Central memory CD4-positive, alpha-beta T cell (primary cell): ENCODE measurements at regions not wholly inside any gene's neighbourhood (a gene's known extent, or its start where the extent isn't known, plus 50 kb on each side); places are given as distances from the start of the nearest gene placed in this dataset.

Source experiments
- DNase-seq: peaks from one replicate; pipeline ENCODE4 v3.0.0; 2022

- DNase-seq: no peak
Measured at GRCh38 chr16:85462714-85463611, 150.2 kb upstream of the GSE1 start.

- no peak for DNase-seq
Measured at GRCh38 chr16:85463672-85464382, 149.3 kb upstream of the GSE1 start.

- DNase-seq: no peak
Measured at GRCh38 chr16:85464383-85465305, 148.5 kb upstream of the GSE1 start.

GRCh38 chr16:85465328-85466303, 147.5 kb upstream of the GSE1 start:
- DNase-seq: no peak

GRCh38 chr16:85466304-85466700, 146.8 kb upstream of the GSE1 start:
- DNase-seq: no peak

GRCh38 chr16:85466989-85467388, 146.1 kb upstream of the GSE1 start:
- no peak for DNase-seq

GRCh38 chr16:85469929-85470590, 143.1 kb upstream of the GSE1 start:
- DNase-seq: no peak

- no peak for DNase-seq
Measured at GRCh38 chr16:85470873-85471272, 142.2 kb upstream of the GSE1 start.

GRCh38 chr16:85471469-85472431, 141.4 kb upstream of the GSE1 start:
- no peak for DNase-seq

- no peak for DNase-seq
Measured at GRCh38 chr16:85472514-85472913, 140.6 kb upstream of the GSE1 start.

- no peak for DNase-seq
Measured at GRCh38 chr16:85473323-85473722, 139.8 kb upstream of the GSE1 start.

GRCh38 chr16:85473909-85474620, 139.1 kb upstream of the GSE1 start:
- no peak for DNase-seq

- no peak for DNase-seq
Measured at GRCh38 chr16:85474621-85475217, 138.4 kb upstream of the GSE1 start.

- no peak for DNase-seq
Measured at GRCh38 chr16:85475233-85475632, 137.9 kb upstream of the GSE1 start.

GRCh38 chr16:85475691-85476300, 137.3 kb upstream of the GSE1 start:
- DNase-seq: no peak

- DNase-seq: no peak
Measured at GRCh38 chr16:85476389-85476788, 136.7 kb upstream of the GSE1 start.

- no peak for DNase-seq
Measured at GRCh38 chr16:85477801-85478363, 135.2 kb upstream of the GSE1 start.
